ENCODE measurements at regions not wholly inside any gene's neighbourhood (a gene's known extent, or its start where the extent isn't known, plus 50 kb on each side); places are given as distances from the start of the nearest gene placed in this dataset.

- no peak overlapping the region for H3K27ac ChIP-seq
- TF ChIP-seq POLR2AphosphoS5 (IDR thresholded peaks at IDR 0.05) (no peak), CTCF (IDR thresholded peaks at IDR 0.05 in 8 of 11, conservative IDR thresholded peaks at IDR 0.05 in 3 of 11) (no peak), POLR2A (IDR thresholded peaks at IDR 0.05) (no peak)
- H3K9me3 ChIP-seq, result peaks cover 0 to 30% (median 3%) of the 10 kb centered on the region in 8 donors
- H3K4me3 ChIP-seq, result no peak overlapping the region
- H3K27me3 ChIP-seq (replicated peaks in 1 of 7), result no peaks in the 10 kb centered on the region
- WGBS, 5 donors, result 71 to 93% (median 76%) methylated on average over 2 of the region's 2 CpGs
- no peak for DNase-seq
- intact Hi-C loops (cut with DNase I; ENCODE audit: low total_unique reads), result no loop called here
- H3K36me3 ChIP-seq, result no peaks in the 10 kb centered on the region
- H3K4me1 ChIP-seq, result no peaks in the 10 kb centered on the region
Measured at GRCh38 chr16:5789033-5789432, 691.4 kb upstream of the EEF2KMT start.

GRCh38 chr16:5781436-5781835, 683.8 kb upstream of the EEF2KMT start:
- Histone ChIP-seq H3K9me3 (peaks cover 0 to 53% (median 4%) of the 10 kb centered on the region in 8 donors), H3K4me1 (no peaks in the 10 kb centered on the region)
- WGBS, 5 donors, result 91 to 99% (median 94%) methylated on average over 4 of the region's 4 CpGs

GRCh38 chr16:5776876-5777275, 679.3 kb upstream of the EEF2KMT start:
- no peaks in the 10 kb centered on the region for H3K36me3 ChIP-seq
- DNase-seq, result no peak
- TF ChIP-seq CTCF (IDR thresholded peaks at IDR 0.05 in 8 of 11, conservative IDR thresholded peaks at IDR 0.05 in 3 of 11) (no peak), POLR2A (IDR thresholded peaks at IDR 0.05) (no peak), POLR2AphosphoS5 (IDR thresholded peaks at IDR 0.05) (no peak)
- 55 to 69% (median 56%) methylated on average over 2 of the region's 2 CpGs for WGBS, 5 donors
- no peak overlapping the region for H3K4me3 ChIP-seq
- no peaks in the 10 kb centered on the region for H3K27me3 ChIP-seq (replicated peaks in 1 of 7)
- intact Hi-C loops (cut with DNase I; ENCODE audit: low total_unique reads), result no loop called here
- H3K27ac ChIP-seq, result no peak overlapping the region
- peaks cover 0 to 23% (median 0%) of the 10 kb centered on the region in 8 donors for H3K9me3 ChIP-seq
- no peaks in the 10 kb centered on the region for H3K4me1 ChIP-seq

More at GRCh38 chr16:5781436-5781835, 683.8 kb upstream of the EEF2KMT start:
- TF ChIP-seq POLR2A (IDR thresholded peaks at IDR 0.05), result no peak
- TF ChIP-seq POLR2AphosphoS5 (IDR thresholded peaks at IDR 0.05), result no peak
- no peak for TF ChIP-seq CTCF (IDR thresholded peaks at IDR 0.05 in 8 of 11, conservative IDR thresholded peaks at IDR 0.05 in 3 of 11)
- no peak for DNase-seq
- Histone ChIP-seq H3K36me3 (no peaks in the 10 kb centered on the region), H3K27ac (no peak overlapping the region), H3K27me3 (replicated peaks in 1 of 7) (no peaks in the 10 kb centered on the region), H3K4me3 (no peak overlapping the region)
- intact Hi-C loops (cut with DNase I; ENCODE audit: low total_unique reads), result no loop called here

GRCh38 chr16:5775916-5776315, 678.3 kb upstream of the EEF2KMT start:
- intact Hi-C loops (cut with DNase I; ENCODE audit: low total_unique reads), result no loop called here
- 66 to 78% (median 74%) methylated on average over 5 of the region's 5 CpGs for WGBS, 5 donors

More at GRCh38 chr16:5775916-5776315, 678.3 kb upstream of the EEF2KMT start:
- TF ChIP-seq CTCF (IDR thresholded peaks at IDR 0.05 in 8 of 11, conservative IDR thresholded peaks at IDR 0.05 in 3 of 11) (no peak), POLR2AphosphoS5 (IDR thresholded peaks at IDR 0.05) (no peak), POLR2A (IDR thresholded peaks at IDR 0.05) (no peak)
- Histone ChIP-seq H3K36me3 (no peaks in the 10 kb centered on the region), H3K4me1 (no peaks in the 10 kb centered on the region), H3K4me3 (no peak overlapping the region), H3K27ac (no peak overlapping the region), H3K27me3 (replicated peaks in 1 of 7) (no peaks in the 10 kb centered on the region), H3K9me3 (peaks cover 0 to 20% (median 0%) of the 10 kb centered on the region in 8 donors)
- no peak for DNase-seq
